Ishikawa (cell line): ENCODE measurements at regions not wholly inside any gene's neighbourhood (a gene's known extent, or its start where the extent isn't known, plus 50 kb on each side); places are given as distances from the start of the nearest gene placed in this dataset.

Experiments
- CEBPB ChIP-seq: IDR thresholded peaks from 2 replicates; pipeline ENCODE4 v1.6.1; 2012
- CREB1 ChIP-seq: IDR thresholded peaks from 2 replicates; pipeline ENCODE4 v1.6.1; 2012; ENCODE audit warnings: low read depth
- EGR1 ChIP-seq: IDR thresholded peaks from 2 replicates; pipeline ENCODE4 v1.6.1; 2012
- EP300 ChIP-seq: IDR thresholded peaks from 2 replicates; pipeline ENCODE4 v1.6.1; 2012; ENCODE audit warnings: borderline replicate concordance
- FOXM1 ChIP-seq: IDR thresholded peaks from 2 replicates; pipeline ENCODE4 v1.6.1; 2012; ENCODE audit warnings: low read depth, borderline replicate concordance
- MAX ChIP-seq: IDR thresholded peaks from 2 replicates; pipeline ENCODE4 v1.6.1; 2012
- NFIC ChIP-seq: IDR thresholded peaks from 2 replicates; pipeline ENCODE4 v1.6.1; 2012
- RAD21 ChIP-seq: IDR thresholded peaks from 2 replicates; pipeline ENCODE4 v1.6.1; 2012; ENCODE audit warnings: low read depth
- REST ChIP-seq: IDR thresholded peaks from 2 replicates; pipeline ENCODE4 v1.6.1; 2012; ENCODE audit warnings: low read depth, mild to moderate bottlenecking
- TAF1 ChIP-seq: IDR thresholded peaks from 2 replicates; pipeline ENCODE4 v1.6.1; 2012; ENCODE audit warnings: low read depth, mild to moderate bottlenecking
- TCF12 ChIP-seq: IDR thresholded peaks from 2 replicates; pipeline ENCODE4 v1.6.1; 2012; ENCODE audit warnings: low read depth
- TEAD4 ChIP-seq: IDR thresholded peaks from 2 replicates; pipeline ENCODE4 v1.6.1; 2012
- USF1 ChIP-seq: IDR thresholded peaks from 2 replicates; pipeline ENCODE4 v1.6.1; 2012
- YY1 ChIP-seq: IDR thresholded peaks from 2 replicates; pipeline ENCODE4 v1.6.1; 2012; ENCODE audit warnings: low read depth
- ZBTB7A ChIP-seq: IDR thresholded peaks from 2 replicates; pipeline ENCODE4 v1.6.1; 2012; ENCODE audit warnings: low read depth

- TF ChIP-seq EP300: no peak
- no peak for TF ChIP-seq REST
- no peak for TF ChIP-seq ZBTB7A
- no peak for TF ChIP-seq NFIC
- no peak for TF ChIP-seq TEAD4
- TF ChIP-seq TAF1: no peak
- TF ChIP-seq USF1: no peak
- TF ChIP-seq CREB1: no peak
- no peak for TF ChIP-seq YY1
- no peak for TF ChIP-seq TCF12
- TF ChIP-seq RAD21: no peak
- TF ChIP-seq CEBPB: no peak
- no peak for TF ChIP-seq MAX
- no peak for TF ChIP-seq EGR1
- TF ChIP-seq FOXM1: no peak
Measured at GRCh38 chr5:145586661-145587307, 248.4 kb downstream of the PRELID2 start.

- no peak for TF ChIP-seq MAX
- no peak for TF ChIP-seq FOXM1
- TF ChIP-seq CEBPB: no peak
- TF ChIP-seq TAF1: no peak
- TF ChIP-seq TEAD4: no peak
- no peak for TF ChIP-seq REST
- no peak for TF ChIP-seq EGR1
- no peak for TF ChIP-seq EP300
- no peak for TF ChIP-seq RAD21
- no peak for TF ChIP-seq TCF12
- no peak for TF ChIP-seq NFIC
- TF ChIP-seq CREB1: no peak
- TF ChIP-seq ZBTB7A: no peak
- TF ChIP-seq USF1: no peak
- TF ChIP-seq YY1: no peak
Measured at GRCh38 chr5:145585443-145586148, 249.5 kb downstream of the PRELID2 start.

GRCh38 chr5:145579301-145579700, 255.8 kb downstream of the PRELID2 start:
- TF ChIP-seq TAF1 (no peak), TEAD4 (no peak), YY1 (no peak), TCF12 (no peak), USF1 (no peak), CREB1 (no peak), EP300 (no peak), EGR1 (no peak), NFIC (no peak), CEBPB (no peak)

- TF ChIP-seq TEAD4: no peak
- no peak for TF ChIP-seq EP300
- no peak for TF ChIP-seq REST
- no peak for TF ChIP-seq YY1
- TF ChIP-seq USF1: no peak
Measured at GRCh38 chr5:145574889-145575573, 260.1 kb downstream of the PRELID2 start.
